Stimulated activated CD4-positive, alpha-beta T cell treated with anti-CD3 and anti-CD28 coated beads, Interleukin-15, amount 100 ng/mL, for 1 hour (primary cell): ENCODE measurements at regions not wholly inside any gene's neighbourhood (a gene's known extent, or its start where the extent isn't known, plus 50 kb on each side); places are given as distances from the start of the nearest gene placed in this dataset.
"Not testable (repeated sequence)": the region's sequence is repeated elsewhere in the genome, so short reads cannot be mapped to it uniquely, and the experiment has no call there.

ENCODE experiments used
- DNase-seq, 2 donors: peaks; one replicate each; pipeline ENCODE4 v3.0.0-alpha.2; 2020; ENCODE audit warnings: low read depth in 1 of 2, low spot score in 1 of 2

- no peak for DNase-seq
These were observed 89.1 kb upstream of the NEDD4L start for GRCh38 chr18:57954935-57955334.

GRCh38 chr18:57953883-57954282 is 90.1 kb upstream of the NEDD4L start:
- DNase-seq, result no peak

- DNase-seq, result no peak
These were observed 91.8 kb upstream of the NEDD4L start for GRCh38 chr18:57951999-57952774.

GRCh38 chr18:57951117-57951796 is 92.8 kb upstream of the NEDD4L start:
- no peak for DNase-seq

GRCh38 chr18:57950542-57950941 is 93.5 kb upstream of the NEDD4L start:
- DNase-seq, result no peak

GRCh38 chr18:57949335-57949734 is 94.7 kb upstream of the NEDD4L start:
- not testable (repeated sequence) for DNase-seq

GRCh38 chr18:57947117-57947516 is 96.9 kb upstream of the NEDD4L start:
- DNase-seq, result no peak

- DNase-seq, result no peak
These were observed 100.3 kb upstream of the NEDD4L start for GRCh38 chr18:57943723-57944122.

GRCh38 chr18:57942493-57942892 is 101.5 kb upstream of the NEDD4L start:
- no peak for DNase-seq

GRCh38 chr18:57941841-57942489 is 102.1 kb upstream of the NEDD4L start:
- no peak for DNase-seq

GRCh38 chr18:57940166-57940660 is 103.8 kb upstream of the NEDD4L start:
- no peak for DNase-seq

GRCh38 chr18:57934375-57934774 is 109.7 kb upstream of the NEDD4L start:
- not testable (repeated sequence) for DNase-seq

- DNase-seq, result no peak
These were observed 113.0 kb upstream of the NEDD4L start for GRCh38 chr18:57931038-57931437.

- no peak for DNase-seq
These were observed 113.5 kb upstream of the NEDD4L start for GRCh38 chr18:57930476-57930875.

- no peak for DNase-seq
These were observed 114.1 kb upstream of the NEDD4L start for GRCh38 chr18:57929922-57930321.

GRCh38 chr18:57928466-57928865 is 115.6 kb upstream of the NEDD4L start:
- DNase-seq, result no peak

GRCh38 chr18:57927511-57927910 is 116.5 kb upstream of the NEDD4L start:
- no peak for DNase-seq

- no peak for DNase-seq
These were observed 118.3 kb upstream of the NEDD4L start for GRCh38 chr18:57925706-57926105.

- DNase-seq, result no peak
These were observed 120.4 kb upstream of the NEDD4L start for GRCh38 chr18:57923611-57924010.

- DNase-seq, result no peak
These were observed 119.8 kb upstream of the ATP8B1 start for GRCh38 chr18:57922885-57923284.

- DNase-seq, result no peak
These were observed 118.6 kb upstream of the ATP8B1 start for GRCh38 chr18:57921708-57922107.

GRCh38 chr18:57920036-57920435 is 116.9 kb upstream of the ATP8B1 start:
- DNase-seq, result no peak
